HG03108 (cell line): ENCODE measurements at regions not wholly inside any gene's neighbourhood (a gene's known extent, or its start where the extent isn't known, plus 50 kb on each side); places are given as distances from the start of the nearest gene placed in this dataset.

Experiments
- ATAC-seq: cut with Tn5 transposase; IDR thresholded peaks from one replicate; pipeline ENCODE4 v1.9.1; 2021; ENCODE audit warnings: moderate library complexity; ENCODE audit not compliant: unreplicated experiment

- no peak for ATAC-seq
These were observed 90.7 kb upstream of the BEND6 start for GRCh38 chr6:56864171-56864616.

- ATAC-seq: no peak
These were observed 91.5 kb upstream of the BEND6 start for GRCh38 chr6:56863366-56863765.

GRCh38 chr6:56862415-56863175 lies 92.3 kb upstream of the BEND6 start:
- no peak for ATAC-seq

GRCh38 chr6:56860475-56860874 lies 94.4 kb upstream of the BEND6 start:
- no peak for ATAC-seq

GRCh38 chr6:56856036-56856580 lies 98.8 kb upstream of the BEND6 start:
- no peak for ATAC-seq

- ATAC-seq: no peak
These were observed 100.8 kb upstream of the BEND6 start for GRCh38 chr6:56854086-56854485.

GRCh38 chr6:56853541-56853940 lies 101.4 kb upstream of the BEND6 start:
- ATAC-seq: no peak

GRCh38 chr6:56852260-56853010 lies 102.5 kb upstream of the BEND6 start:
- ATAC-seq: no peak

- ATAC-seq: peak; percentile 94
These were observed 103.2 kb upstream of the BEND6 start for GRCh38 chr6:56851541-56852259.

- ATAC-seq: no peak
These were observed 103.8 kb upstream of the BEND6 start for GRCh38 chr6:56851074-56851473.

- no peak for ATAC-seq
These were observed 104.3 kb upstream of the BEND6 start for GRCh38 chr6:56850626-56851025.

GRCh38 chr6:56849896-56850295 lies 105.0 kb upstream of the BEND6 start:
- no peak for ATAC-seq

GRCh38 chr6:56848105-56848504 lies 106.8 kb upstream of the BEND6 start:
- no peak for ATAC-seq

GRCh38 chr6:56845032-56845431 lies 109.9 kb upstream of the BEND6 start:
- no peak for ATAC-seq

- ATAC-seq: peak; percentile 81
These were observed 111.2 kb upstream of the BEND6 start for GRCh38 chr6:56843476-56844349.

- peak; percentile 9 for ATAC-seq
These were observed 112.0 kb upstream of the BEND6 start for GRCh38 chr6:56842686-56843475.

- no peak for ATAC-seq
These were observed 113.2 kb upstream of the BEND6 start for GRCh38 chr6:56841751-56842150.

GRCh38 chr6:56841381-56841749 lies 113.5 kb upstream of the BEND6 start:
- no peak for ATAC-seq

- no peak for ATAC-seq
These were observed 114.2 kb upstream of the BEND6 start for GRCh38 chr6:56840467-56841380.
